HUES64 (cell line): ENCODE measurements at regions not wholly inside any gene's neighbourhood (a gene's known extent, or its start where the extent isn't known, plus 50 kb on each side); places are given as distances from the start of the nearest gene placed in this dataset.

Source experiments
- H3K27ac ChIP-seq: 2 replicates; pipeline ENCODE4 v1.7.0; 2013; ENCODE audit warnings: low read depth, low read length, inconsistent platforms
- H3K27me3 ChIP-seq: 2 replicates; pipeline ENCODE4 v1.6.1; 2013; ENCODE audit warnings: mild to moderate bottlenecking, low read length; ENCODE audit not compliant: insufficient read depth
- H3K36me3 ChIP-seq: 2 replicates; pipeline ENCODE4 v1.6.1; 2013; ENCODE audit warnings: mild to moderate bottlenecking, low read length; ENCODE audit not compliant: insufficient read depth
- H3K4me1 ChIP-seq: 2 replicates; pipeline ENCODE4 v1.6.1; 2013; ENCODE audit warnings: mild to moderate bottlenecking, low read length, moderate library complexity; ENCODE audit not compliant: insufficient read depth
- H3K4me3 ChIP-seq: 2 replicates; pipeline ENCODE4 v1.5.1; 2013; ENCODE audit warnings: mild to moderate bottlenecking, low read length, moderate library complexity
- H3K9ac ChIP-seq: 2 replicates; pipeline ENCODE4 v1.6.1; 2013; ENCODE audit warnings: mild to moderate bottlenecking, low read depth, low read length
- H3K9me3 ChIP-seq: 2 replicates; pipeline ENCODE4 v1.6.1; 2013; ENCODE audit warnings: low read depth, low read length; ENCODE audit not compliant: insufficient read depth
- WGBS: fragments of 150-250, 120-280 bp; methylation state at CpG from one replicate; pipeline ENCODE4 v1.1.7; 2013; ENCODE audit warnings: missing lambda C conversion rate; 5-methylcytosine and 5-hydroxymethylcytosine counted together

GRCh38 chr12:13719986-13720385 is 261.4 kb downstream of the GRIN2B start:
- 95% methylated on average over 2 of the region's 2 CpGs for WGBS
- H3K27ac ChIP-seq: no peak overlapping the region

GRCh38 chr12:13718271-13718670 is 263.1 kb downstream of the GRIN2B start:
- Histone ChIP-seq H3K9me3 (no peaks in the 10 kb centered on the region), H3K27me3 (peaks cover 7% of the 10 kb centered on the region; the same call in 1 of the 2 replicates), H3K27ac (no peak overlapping the region), H3K9ac (no peak overlapping the region), H3K36me3 (no peaks in the 10 kb centered on the region), H3K4me3 (no peak overlapping the region), H3K4me1 (peaks cover 5% of the 10 kb centered on the region; the same call in 1 of the 2 replicates)
- 93% methylated on average over 5 of the region's 5 CpGs for WGBS

More at GRCh38 chr12:13719986-13720385, 261.4 kb downstream of the GRIN2B start:
- H3K27me3 ChIP-seq: peaks cover 11% of the 10 kb centered on the region; the same call in 1 of the 2 replicates
- H3K9me3 ChIP-seq: no peaks in the 10 kb centered on the region
- H3K4me3 ChIP-seq: no peak overlapping the region
- no peaks in the 10 kb centered on the region for H3K36me3 ChIP-seq
- no peaks in the 10 kb centered on the region for H3K4me1 ChIP-seq
- no peak overlapping the region for H3K9ac ChIP-seq

- WGBS: 95% methylated on average over 2 of the region's 2 CpGs
- no peaks in the 10 kb centered on the region for H3K27me3 ChIP-seq
- no peaks in the 10 kb centered on the region for H3K36me3 ChIP-seq
Measured at GRCh38 chr12:13716119-13716518, 265.3 kb downstream of the GRIN2B start.

GRCh38 chr12:13713556-13714410 is 267.6 kb downstream of the GRIN2B start:
- H3K27me3 ChIP-seq: no peaks in the 10 kb centered on the region
- WGBS: 87% methylated on average over 4 of the region's 4 CpGs
- no peak overlapping the region for H3K9ac ChIP-seq
- H3K4me3 ChIP-seq: no peak overlapping the region
- peaks cover 5% of the 10 kb centered on the region; the same call in 1 of the 2 replicates for H3K4me1 ChIP-seq
- no peaks in the 10 kb centered on the region for H3K36me3 ChIP-seq
- H3K27ac ChIP-seq: no peak overlapping the region
- H3K9me3 ChIP-seq: no peaks in the 10 kb centered on the region

More at GRCh38 chr12:13716119-13716518, 265.3 kb downstream of the GRIN2B start:
- no peak overlapping the region for H3K27ac ChIP-seq
- no peak overlapping the region for H3K9ac ChIP-seq
- no peak overlapping the region for H3K4me3 ChIP-seq
- no peaks in the 10 kb centered on the region for H3K9me3 ChIP-seq
- H3K4me1 ChIP-seq: peaks cover 5% of the 10 kb centered on the region; the same call in 1 of the 2 replicates

- Histone ChIP-seq H3K36me3 (no peaks in the 10 kb centered on the region), H3K4me1 (no peaks in the 10 kb centered on the region), H3K4me3 (no peak overlapping the region), H3K9ac (no peak overlapping the region), H3K27me3 (no peaks in the 10 kb centered on the region), H3K27ac (no peak overlapping the region), H3K9me3 (no peaks in the 10 kb centered on the region)
- WGBS: 94% methylated on average over 1 of the region's 1 CpG
Measured at GRCh38 chr12:13707829-13708228, 273.6 kb downstream of the GRIN2B start.

GRCh38 chr12:13702381-13702780 is 279.0 kb downstream of the GRIN2B start:
- H3K9ac ChIP-seq: no peak overlapping the region
- no peaks in the 10 kb centered on the region for H3K9me3 ChIP-seq
- H3K27ac ChIP-seq: no peak overlapping the region
- H3K36me3 ChIP-seq: no peaks in the 10 kb centered on the region
- no peaks in the 10 kb centered on the region for H3K27me3 ChIP-seq
- no peak overlapping the region for H3K4me3 ChIP-seq
- WGBS: 75% methylated on average over 5 of the region's 5 CpGs
- H3K4me1 ChIP-seq: peaks cover 15% of the 10 kb centered on the region

GRCh38 chr12:13701502-13701901 is 279.9 kb downstream of the GRIN2B start:
- no peaks in the 10 kb centered on the region for H3K27me3 ChIP-seq

GRCh38 chr12:13697973-13698372 is 283.4 kb downstream of the GRIN2B start:
- peaks cover 15% of the 10 kb centered on the region for H3K4me1 ChIP-seq
- H3K9ac ChIP-seq: no peak overlapping the region
- H3K9me3 ChIP-seq: no peaks in the 10 kb centered on the region
- H3K27me3 ChIP-seq: no peaks in the 10 kb centered on the region
- H3K27ac ChIP-seq: no peak overlapping the region
- no peaks in the 10 kb centered on the region for H3K36me3 ChIP-seq
- 85% methylated on average over 11 of the region's 11 CpGs for WGBS
- no peak overlapping the region for H3K4me3 ChIP-seq

More at GRCh38 chr12:13701502-13701901, 279.9 kb downstream of the GRIN2B start:
- H3K4me1 ChIP-seq: peaks cover 15% of the 10 kb centered on the region
- no peak overlapping the region for H3K27ac ChIP-seq
- H3K36me3 ChIP-seq: no peaks in the 10 kb centered on the region
- no peak overlapping the region for H3K9ac ChIP-seq
- H3K4me3 ChIP-seq: no peak overlapping the region
- no peaks in the 10 kb centered on the region for H3K9me3 ChIP-seq

- no peak overlapping the region for H3K27ac ChIP-seq
- H3K9me3 ChIP-seq: no peaks in the 10 kb centered on the region
- no peak overlapping the region for H3K4me3 ChIP-seq
- WGBS: 95% methylated on average over 2 of the region's 2 CpGs
- H3K9ac ChIP-seq: no peak overlapping the region
- no peaks in the 10 kb centered on the region for H3K27me3 ChIP-seq
- no peaks in the 10 kb centered on the region for H3K4me1 ChIP-seq
- H3K36me3 ChIP-seq: no peaks in the 10 kb centered on the region
Measured at GRCh38 chr12:13695781-13696180, 285.6 kb downstream of the GRIN2B start.

- Histone ChIP-seq H3K4me1 (no peaks in the 10 kb centered on the region), H3K36me3 (no peaks in the 10 kb centered on the region), H3K9me3 (no peaks in the 10 kb centered on the region), H3K27me3 (no peaks in the 10 kb centered on the region), H3K4me3 (no peak overlapping the region), H3K27ac (no peak overlapping the region), H3K9ac (no peak overlapping the region)
- WGBS: 95% methylated on average over 2 of the region's 4 CpGs
Measured at GRCh38 chr12:13692332-13692731, 289.1 kb downstream of the GRIN2B start.

GRCh38 chr12:13691598-13691997 is 289.8 kb downstream of the GRIN2B start:
- no peaks in the 10 kb centered on the region for H3K27me3 ChIP-seq
- H3K4me3 ChIP-seq: no peak overlapping the region
- H3K4me1 ChIP-seq: no peaks in the 10 kb centered on the region
- H3K9ac ChIP-seq: no peak overlapping the region
- H3K36me3 ChIP-seq: no peaks in the 10 kb centered on the region
- 96% methylated on average over 1 of the region's 1 CpG for WGBS
- H3K27ac ChIP-seq: no peak overlapping the region
- H3K9me3 ChIP-seq: no peaks in the 10 kb centered on the region
